OCI-LY3 (cell line): ENCODE measurements at regions not wholly inside any gene's neighbourhood (a gene's known extent, or its start where the extent isn't known, plus 50 kb on each side); places are given as distances from the start of the nearest gene placed in this dataset.

Source experiments
- CTCF ChIP-seq: fragments of 200-600, 300-600 bp; sonication (generic); IDR thresholded peaks from 2 replicates; pipeline ENCODE4 v1.5.1; 2014; ENCODE audit warnings: antibody characterized with exemption, low read length, low read depth
- EZH2phosphoT487 ChIP-seq: fragments of 200-600 bp; shearing (Covaris generic); IDR thresholded peaks from 2 replicates; pipeline ENCODE4 v1.6.1; 2018; ENCODE audit warnings: antibody characterized with exemption, mixed run types, low read depth

GRCh38 chr4:173879509-173879908 is 349.5 kb upstream of the HAND2 start:
- TF ChIP-seq CTCF (no peak), EZH2phosphoT487 (no peak)
